ENCODE measurements at regions not wholly inside any gene's neighbourhood (a gene's known extent, or its start where the extent isn't known, plus 50 kb on each side); places are given as distances from the start of the nearest gene placed in this dataset.
A peak's percentile ranks its signal among the peaks of the same experiment; 100 is the strongest.

- H3K9me3 ChIP-seq (ENCODE audit: low read depth) = no peaks in the 10 kb centered on the region
- no peak overlapping the region for H3K27ac ChIP-seq
- H3K27me3 ChIP-seq = no peaks in the 10 kb centered on the region
- no peak for DNase-seq (ENCODE audit: low read depth in 1 of 2, low spot score in 1 of 2)
- no peak overlapping the region for H3K4me3 ChIP-seq
- H3K36me3 ChIP-seq = no peaks in the 10 kb centered on the region
- TF ChIP-seq, protein P1, sequence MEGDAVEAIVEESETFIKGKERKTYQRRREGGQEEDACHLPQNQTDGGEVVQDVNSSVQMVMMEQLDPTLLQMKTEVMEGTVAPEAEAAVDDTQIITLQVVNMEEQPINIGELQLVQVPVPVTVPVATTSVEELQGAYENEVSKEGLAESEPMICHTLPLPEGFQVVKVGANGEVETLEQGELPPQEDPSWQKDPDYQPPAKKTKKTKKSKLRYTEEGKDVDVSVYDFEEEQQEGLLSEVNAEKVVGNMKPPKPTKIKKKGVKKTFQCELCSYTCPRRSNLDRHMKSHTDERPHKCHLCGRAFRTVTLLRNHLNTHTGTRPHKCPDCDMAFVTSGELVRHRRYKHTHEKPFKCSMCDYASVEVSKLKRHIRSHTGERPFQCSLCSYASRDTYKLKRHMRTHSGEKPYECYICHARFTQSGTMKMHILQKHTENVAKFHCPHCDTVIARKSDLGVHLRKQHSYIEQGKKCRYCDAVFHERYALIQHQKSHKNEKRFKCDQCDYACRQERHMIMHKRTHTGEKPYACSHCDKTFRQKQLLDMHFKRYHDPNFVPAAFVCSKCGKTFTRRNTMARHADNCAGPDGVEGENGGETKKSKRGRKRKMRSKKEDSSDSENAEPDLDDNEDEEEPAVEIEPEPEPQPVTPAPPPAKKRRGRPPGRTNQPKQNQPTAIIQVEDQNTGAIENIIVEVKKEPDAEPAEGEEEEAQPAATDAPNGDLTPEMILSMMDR (IDR thresholded peaks at IDR 0.05; ENCODE audit: low read depth, low read length) = no peak
- H3K4me1 ChIP-seq (ENCODE audit: low read depth) = no peaks in the 10 kb centered on the region
Observed at GRCh38 chr16:63458846-63459245, 1422.6 kb upstream of the CDH8 start.

DNA sequence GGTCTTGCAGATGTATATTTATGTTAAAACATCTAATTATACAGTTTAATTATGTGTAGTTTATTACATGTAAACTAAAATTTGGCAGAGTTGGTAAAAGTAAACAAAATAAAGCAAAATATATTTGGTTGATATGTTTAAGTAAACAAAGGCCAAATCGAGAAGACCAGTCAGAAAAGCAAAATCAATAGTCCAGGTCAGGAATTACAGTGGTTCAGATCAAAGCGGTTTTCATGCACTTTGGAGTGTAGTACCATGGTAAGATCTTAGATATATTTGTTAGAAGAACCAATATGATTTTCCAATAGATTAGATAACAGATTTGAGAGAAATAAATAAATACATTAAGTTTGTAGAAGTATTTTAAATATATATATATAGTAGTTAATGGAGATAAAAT lies 1421.6 kb upstream of the CDH8 start:
- no peaks in the 10 kb centered on the region for H3K27me3 ChIP-seq
- no peaks in the 10 kb centered on the region for H3K36me3 ChIP-seq
- H3K4me1 ChIP-seq (ENCODE audit: low read depth) = no peaks in the 10 kb centered on the region
- H3K4me3 ChIP-seq = no peak overlapping the region
- H3K9me3 ChIP-seq (ENCODE audit: low read depth) = no peaks in the 10 kb centered on the region
- TF ChIP-seq, protein P1 (IDR thresholded peaks at IDR 0.05; ENCODE audit: low read depth, low read length) = no peak
- H3K27ac ChIP-seq = no peak overlapping the region
- DNase-seq (ENCODE audit: low read depth in 1 of 2, low spot score in 1 of 2) = no peak

DNA sequence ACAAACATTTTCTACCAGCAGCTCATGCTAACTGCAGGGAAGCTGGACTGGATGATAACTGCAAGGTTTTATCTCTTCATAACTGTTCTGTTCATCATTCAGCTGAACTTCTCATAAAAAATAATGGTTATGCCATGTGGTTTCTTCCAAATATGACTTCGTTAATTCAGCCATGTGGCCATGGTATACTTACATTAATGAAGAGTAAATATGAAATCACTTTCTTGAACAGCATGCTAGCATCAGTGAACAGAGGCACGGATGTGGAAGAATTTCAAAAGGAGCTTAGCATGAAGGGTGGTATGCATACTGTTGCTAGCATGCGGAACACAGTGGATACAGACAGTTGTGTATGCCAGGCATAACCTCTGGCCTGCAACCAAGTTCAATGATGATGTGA lies 1417.0 kb upstream of the CDH8 start:
- no peak for DNase-seq (ENCODE audit: low read depth in 1 of 2, low spot score in 1 of 2)
- TF ChIP-seq, protein P1 (IDR thresholded peaks at IDR 0.05; ENCODE audit: low read depth, low read length) = no peak
- Histone ChIP-seq H3K9me3 (ENCODE audit: low read depth) (no peaks in the 10 kb centered on the region), H3K27ac (no peak overlapping the region), H3K4me3 (no peak overlapping the region), H3K36me3 (no peaks in the 10 kb centered on the region), H3K27me3 (no peaks in the 10 kb centered on the region), H3K4me1 (ENCODE audit: low read depth) (peaks cover under 1% of the 10 kb centered on the region)

GRCh38 chr16:63447121-63447520 lies 1410.9 kb upstream of the CDH8 start:
- Histone ChIP-seq H3K27me3 (no peaks in the 10 kb centered on the region), H3K4me1 (ENCODE audit: low read depth) (peaks cover 10% of the 10 kb centered on the region), H3K4me3 (no peak overlapping the region), H3K36me3 (no peaks in the 10 kb centered on the region), H3K9me3 (ENCODE audit: low read depth) (no peaks in the 10 kb centered on the region), H3K27ac (no peak overlapping the region)
- peak in 1 of 2 donors; percentile 11 for DNase-seq (ENCODE audit: low read depth in 1 of 2, low spot score in 1 of 2)
- TF ChIP-seq, protein P1 (IDR thresholded peaks at IDR 0.05; ENCODE audit: low read depth, low read length) = no peak

- no peaks in the 10 kb centered on the region for H3K27me3 ChIP-seq
- H3K9me3 ChIP-seq (ENCODE audit: low read depth) = no peaks in the 10 kb centered on the region
- H3K4me3 ChIP-seq = no peak overlapping the region
- no peaks in the 10 kb centered on the region for H3K4me1 ChIP-seq (ENCODE audit: low read depth)
- no peak overlapping the region for H3K27ac ChIP-seq
- no peaks in the 10 kb centered on the region for H3K36me3 ChIP-seq
- DNase-seq (ENCODE audit: low read depth in 1 of 2, low spot score in 1 of 2) = no peak
- TF ChIP-seq, protein P1 (IDR thresholded peaks at IDR 0.05; ENCODE audit: low read depth, low read length) = no peak
Observed at GRCh38 chr16:63442246-63442645, 1406.0 kb upstream of the CDH8 start.

Measured in cardiac muscle cell (in vitro differentiated cells and primary cell).